ENCODE measurements at regions not wholly inside any gene's neighbourhood (a gene's known extent, or its start where the extent isn't known, plus 50 kb on each side); places are given as distances from the start of the nearest gene placed in this dataset.
A peak's percentile ranks its signal among the peaks of the same experiment; 100 is the strongest.

- no peak for TF ChIP-seq CTCF (IDR thresholded peaks at IDR 0.05)
- no peak for ATAC-seq
- Histone ChIP-seq H3K36me3 (ENCODE audit: low read depth) (no peaks in the 10 kb centered on the region), H3K9me3 (no peaks in the 10 kb centered on the region), H3K4me1 (ENCODE audit: low read depth) (peaks cover 10% of the 10 kb centered on the region), H3K4me3 (no peak overlapping the region)
- intact Hi-C loops (cut with DNase I, micrococcal nuclease) = no loop called here
- DNase-seq = no peak
Measured at GRCh38 chr2:8568543-8569302, 113.1 kb upstream of the ID2 start.

DNA sequence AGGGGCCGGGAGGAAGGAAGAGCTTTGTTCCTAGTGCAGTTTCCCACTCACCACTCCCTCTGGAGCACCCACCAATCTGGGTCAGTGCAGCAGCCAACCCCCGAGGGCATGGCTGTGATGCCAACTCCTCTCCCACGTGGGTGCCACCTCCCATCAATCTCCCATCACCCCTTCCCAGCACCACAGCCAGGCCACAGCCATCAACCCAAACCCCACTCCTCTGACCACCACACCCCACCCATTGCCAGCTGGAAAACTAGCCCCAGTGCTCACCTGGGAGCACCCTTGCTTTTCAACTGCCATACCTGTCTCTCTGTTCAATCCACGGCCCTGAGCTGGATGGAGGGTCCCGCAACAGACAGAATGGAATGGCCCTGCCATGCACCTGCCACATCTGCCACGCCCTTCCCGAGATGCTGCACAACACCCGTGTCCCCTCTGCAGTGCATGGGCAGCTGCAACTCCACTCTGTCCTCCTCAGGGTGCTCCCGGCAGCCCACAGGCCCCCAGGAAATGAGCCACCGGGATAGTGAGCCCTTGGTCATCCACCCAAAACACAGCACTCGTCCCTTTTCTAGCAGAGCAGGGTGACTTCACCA, 112.4 kb upstream of the ID2 start:
- no peak for TF ChIP-seq CTCF (IDR thresholded peaks at IDR 0.05)
- intact Hi-C loops (cut with DNase I, micrococcal nuclease) = no loop called here
- H3K4me3 ChIP-seq = no peak overlapping the region
- no peaks in the 10 kb centered on the region for H3K36me3 ChIP-seq (ENCODE audit: low read depth)
- ATAC-seq = no peak
- H3K4me1 ChIP-seq (ENCODE audit: low read depth) = peaks cover 10% of the 10 kb centered on the region
- H3K9me3 ChIP-seq = no peaks in the 10 kb centered on the region
- DNase-seq = peak in 1 of 3 donors; percentile 43

GRCh38 chr2:8570637-8571036, 111.2 kb upstream of the ID2 start:
- H3K36me3 ChIP-seq (ENCODE audit: low read depth) = no peaks in the 10 kb centered on the region
- no peak overlapping the region for H3K4me3 ChIP-seq
- no peak for TF ChIP-seq CTCF (IDR thresholded peaks at IDR 0.05)
- H3K9me3 ChIP-seq = no peaks in the 10 kb centered on the region
- ATAC-seq (no peak), DNase-seq (peak in 1 of 3 donors; percentile 49)
- intact Hi-C loops (cut with DNase I, micrococcal nuclease) = no loop called here
- peaks cover 10% of the 10 kb centered on the region for H3K4me1 ChIP-seq (ENCODE audit: low read depth)

- no peaks in the 10 kb centered on the region for H3K36me3 ChIP-seq (ENCODE audit: low read depth)
- DNase-seq (no peak), ATAC-seq (no peak)
- no peak overlapping the region for H3K4me3 ChIP-seq
- TF ChIP-seq CTCF (IDR thresholded peaks at IDR 0.05) = no peak
- peaks cover 10% of the 10 kb centered on the region for H3K4me1 ChIP-seq (ENCODE audit: low read depth)
- intact Hi-C loops (cut with DNase I, micrococcal nuclease) = no loop called here
- H3K9me3 ChIP-seq = no peaks in the 10 kb centered on the region
Measured at GRCh38 chr2:8571301-8571791, 110.5 kb upstream of the ID2 start.

- ATAC-seq (peak; percentile 84), DNase-seq (peak; percentile 52 to 68 (median 56))
- no peak overlapping the region for H3K4me3 ChIP-seq
- no peak for TF ChIP-seq CTCF (IDR thresholded peaks at IDR 0.05)
- intact Hi-C loops (cut with DNase I, micrococcal nuclease) = no loop called here
- peaks cover 10% of the 10 kb centered on the region for H3K4me1 ChIP-seq (ENCODE audit: low read depth)
- no peaks in the 10 kb centered on the region for H3K9me3 ChIP-seq
- no peaks in the 10 kb centered on the region for H3K36me3 ChIP-seq (ENCODE audit: low read depth)
Measured at GRCh38 chr2:8571792-8572499, 109.9 kb upstream of the ID2 start.

Measured in mucosa of descending colon (tissue), 3 donors.